CD14-positive monocyte (primary cell): ENCODE measurements at regions not wholly inside any gene's neighbourhood (a gene's known extent, or its start where the extent isn't known, plus 50 kb on each side); places are given as distances from the start of the nearest gene placed in this dataset.

ENCODE experiments used
- DNase-seq, 3 donors: peaks; one replicate each; pipeline ENCODE4 v3.0.0-alpha.2; 2011 to 2022
- H2AFZ ChIP-seq: 2 replicates; pipeline ENCODE4 v1.6.0; 2012; ENCODE audit warnings: mild to moderate bottlenecking, low read depth, low read length, inconsistent platforms; ENCODE audit not compliant: insufficient read depth, poor library complexity, severe bottlenecking
- H3K27ac ChIP-seq, 2 donors: 1 replicate in 1 of 2; 2 replicates in 1 of 2; pipeline ENCODE4 v1.5.1; 2012 to 2013; ENCODE audit warnings: low read length in 2 of 2, control low read depth in 1 of 2, inconsistent platforms in 1 of 2, low read depth in 1 of 2, mild to moderate bottlenecking in 1 of 2
- H3K27me3 ChIP-seq, 2 donors: one replicate each; pipeline versions ENCODE4 v1.6.0 to v1.6.1; 2011 to 2013; ENCODE audit warnings: low read length in 2 of 2; ENCODE audit not compliant: control insufficient read depth in 2 of 2, insufficient read depth in 2 of 2
- H3K36me3 ChIP-seq, 2 donors: replicated peaks in 1 of 2; 1 replicate in 1 of 2; 2 replicates in 1 of 2; pipeline versions ENCODE4 v1.5.1 to v1.6.1; 2012 to 2013; ENCODE audit warnings: low read length in 2 of 2, control low read depth in 1 of 2, inconsistent platforms in 1 of 2, mild to moderate bottlenecking in 1 of 2; ENCODE audit not compliant: insufficient read depth in 2 of 2, control insufficient read depth in 1 of 2
- H3K4me1 ChIP-seq, 2 donors: 1 replicate in 1 of 2; 2 replicates in 1 of 2; pipeline versions ENCODE4 v1.5.1 to v1.6.1; 2012 to 2013; ENCODE audit warnings: low read length in 2 of 2, control low read depth in 1 of 2, inconsistent platforms in 1 of 2, mild to moderate bottlenecking in 1 of 2, moderate library complexity in 1 of 2; ENCODE audit not compliant: insufficient read depth in 2 of 2, control insufficient read depth in 1 of 2
- H3K4me2 ChIP-seq: replicated peaks from 2 replicates; pipeline ENCODE3; 2012; ENCODE audit warnings: low read length, moderate library complexity, mild to moderate bottlenecking; ENCODE audit not compliant: poor library complexity, severe bottlenecking; ENCODE audit errors: extremely low read depth
- H3K4me3 ChIP-seq, 3 experiments: fragments of 200-600 bp in 1 of 3; sonication (generic) in 1 of 3; replicated peaks in 1 of 3; 1 replicate in 2 of 3; 2 replicates in 1 of 3; pipeline ENCODE4 v1.5.1; 2011 to 2013; ENCODE audit warnings: low read length in 3 of 3, mild to moderate bottlenecking in 3 of 3, control low read depth in 2 of 3, low read depth in 2 of 3, inconsistent platforms in 1 of 3, moderate library complexity in 1 of 3
- H3K79me2 ChIP-seq: 2 replicates; pipeline ENCODE4 v1.6.0; 2012; ENCODE audit warnings: mild to moderate bottlenecking, control low read depth, inconsistent platforms, low read length, moderate library complexity; ENCODE audit not compliant: insufficient read depth
- H3K9ac ChIP-seq: 2 replicates; pipeline ENCODE4 v1.6.0; 2017; ENCODE audit warnings: low read length, mild to moderate bottlenecking; ENCODE audit not compliant: insufficient read depth, poor library complexity, severe bottlenecking
- H3K9me3 ChIP-seq, 2 donors: replicated peaks in 1 of 2; 1 replicate in 1 of 2; 2 replicates in 1 of 2; pipeline versions ENCODE4 v1.5.1 to v1.6.1; 2012 to 2013; ENCODE audit warnings: low read length in 2 of 2, control low read depth in 1 of 2; ENCODE audit not compliant: control insufficient read depth in 1 of 2, insufficient read depth in 1 of 2
- H4K20me1 ChIP-seq: 2 replicates; pipeline ENCODE4 v1.6.0; 2012; ENCODE audit warnings: mild to moderate bottlenecking, low read length, control low read depth, moderate library complexity; ENCODE audit not compliant: insufficient read depth
- H3K27ac Mint-ChIP-seq, 7 donors: one replicate each; pipeline ENCODE4 v1.8.0; 2020; ENCODE audit warnings: mild to moderate bottlenecking in 7 of 7, mixed read lengths in 7 of 7, moderate library complexity in 6 of 7, inconsistent platforms in 2 of 7
- H3K27me3 Mint-ChIP-seq, 3 donors: one replicate each; pipeline ENCODE4 v1.8.0; 2021 to 2022; ENCODE audit warnings: low read depth in 3 of 3, mild to moderate bottlenecking in 3 of 3, mixed read lengths in 3 of 3, moderate library complexity in 3 of 3, inconsistent platforms in 1 of 3
- H3K36me3 Mint-ChIP-seq, 2 donors: one replicate each; pipeline ENCODE4 v1.8.0; 2020; ENCODE audit warnings: mixed read lengths in 2 of 2, inconsistent platforms in 1 of 2, mild to moderate bottlenecking in 1 of 2
- H3K4me1 Mint-ChIP-seq: one replicate; pipeline ENCODE4 v1.8.0; 2020; ENCODE audit warnings: mild to moderate bottlenecking, mixed read lengths
- H3K4me3 Mint-ChIP-seq, 2 donors: one replicate each; pipeline ENCODE4 v1.8.0; 2020; ENCODE audit warnings: mild to moderate bottlenecking in 2 of 2, mixed read lengths in 2 of 2, moderate library complexity in 1 of 2
- H3K9me3 Mint-ChIP-seq, 7 donors: one replicate each; pipeline ENCODE4 v1.8.0; 2020 to 2022; ENCODE audit warnings: mixed read lengths in 7 of 7, mild to moderate bottlenecking in 6 of 7, moderate library complexity in 6 of 7, inconsistent platforms in 2 of 7
- WGBS: methylation state at CpG from one replicate; pipeline ENCODE4 v1.1.5; 2013; ENCODE audit warnings: missing lambda C conversion rate; ENCODE audit not compliant: insufficient coverage; 5-methylcytosine and 5-hydroxymethylcytosine counted together
- intact Hi-C, 2 donors: fragments of 100-400 bp; cut with micrococcal nuclease; formaldehyde crosslinking; loops; one replicate each; pipeline versions ENCODE4 v1.15.0 to v1.15.1; 2023
- TF ChIP-seq, protein P1 (sequence below): fragments of 200-600 bp; IDR thresholded peaks from one replicate; pipeline ENCODE4 v1.8.0; 2022; ENCODE audit warnings: antibody characterized with exemption, mild to moderate bottlenecking

GRCh38 chr7:52365349-52365748 is 670.1 kb upstream of the POM121L12 start:
- no peak overlapping the region for H3K9ac ChIP-seq
- Mint-ChIP-seq H3K27me3 (peaks cover 0 to 2% (median 2%) of the 10 kb centered on the region in 3 donors), H3K4me3 (no peak overlapping the region), H3K9me3 (peaks cover 4 to 21% (median 13%) of the 10 kb centered on the region in 7 donors), H3K4me1 (no peaks in the 10 kb centered on the region), H3K27ac (no peak overlapping the region), H3K36me3 (no peaks in the 10 kb centered on the region)
- H3K9me3 ChIP-seq, result peaks cover 22 to 27% of the 10 kb centered on the region in 2 donors
- TF ChIP-seq, protein P1, sequence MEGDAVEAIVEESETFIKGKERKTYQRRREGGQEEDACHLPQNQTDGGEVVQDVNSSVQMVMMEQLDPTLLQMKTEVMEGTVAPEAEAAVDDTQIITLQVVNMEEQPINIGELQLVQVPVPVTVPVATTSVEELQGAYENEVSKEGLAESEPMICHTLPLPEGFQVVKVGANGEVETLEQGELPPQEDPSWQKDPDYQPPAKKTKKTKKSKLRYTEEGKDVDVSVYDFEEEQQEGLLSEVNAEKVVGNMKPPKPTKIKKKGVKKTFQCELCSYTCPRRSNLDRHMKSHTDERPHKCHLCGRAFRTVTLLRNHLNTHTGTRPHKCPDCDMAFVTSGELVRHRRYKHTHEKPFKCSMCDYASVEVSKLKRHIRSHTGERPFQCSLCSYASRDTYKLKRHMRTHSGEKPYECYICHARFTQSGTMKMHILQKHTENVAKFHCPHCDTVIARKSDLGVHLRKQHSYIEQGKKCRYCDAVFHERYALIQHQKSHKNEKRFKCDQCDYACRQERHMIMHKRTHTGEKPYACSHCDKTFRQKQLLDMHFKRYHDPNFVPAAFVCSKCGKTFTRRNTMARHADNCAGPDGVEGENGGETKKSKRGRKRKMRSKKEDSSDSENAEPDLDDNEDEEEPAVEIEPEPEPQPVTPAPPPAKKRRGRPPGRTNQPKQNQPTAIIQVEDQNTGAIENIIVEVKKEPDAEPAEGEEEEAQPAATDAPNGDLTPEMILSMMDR, result no peak
- no peaks in the 10 kb centered on the region for H3K36me3 ChIP-seq
- no peaks in the 10 kb centered on the region for H3K4me1 ChIP-seq
- H3K79me2 ChIP-seq, result no peaks in the 10 kb centered on the region
- no peaks in the 10 kb centered on the region for H4K20me1 ChIP-seq
- H3K4me2 ChIP-seq, result no peak overlapping the region
- intact Hi-C loops, result loop anchor here in 1 of 2 donors (10.0 kb wide), 1 partner anchor 59 kb away; no protein-coding TSS in a partner anchor
- no peaks in the 10 kb centered on the region for H3K27me3 ChIP-seq
- H3K27ac ChIP-seq, result no peak overlapping the region
- H3K4me3 ChIP-seq, result no peak overlapping the region
- no peak for DNase-seq
- no peak overlapping the region for H2AFZ ChIP-seq

DNA sequence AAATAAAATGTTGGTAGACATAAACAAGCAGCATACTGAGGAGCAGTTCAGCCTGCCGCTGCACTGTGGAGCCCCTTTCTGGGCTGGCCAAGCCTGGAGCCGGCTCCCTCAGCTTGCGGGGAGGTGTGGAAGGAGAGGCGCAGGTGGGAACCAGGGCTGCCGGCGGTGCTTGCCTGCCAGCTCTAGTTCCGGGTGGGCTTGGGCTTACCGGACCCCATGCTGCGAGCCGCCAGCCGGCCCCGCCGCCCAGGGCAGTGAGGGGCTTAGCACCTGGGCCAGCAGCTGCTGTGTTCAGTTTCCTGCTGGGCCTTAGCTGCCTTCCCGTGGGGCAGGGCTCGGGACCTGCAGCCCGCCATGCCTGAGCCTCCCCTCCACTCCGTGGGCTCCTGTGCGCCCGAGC is 672.9 kb upstream of the POM121L12 start:
- intact Hi-C loops, result loop anchor here in 1 of 2 donors (10.0 kb wide), 1 partner anchor 62 kb away; no protein-coding TSS in a partner anchor
- peaks cover 0 to 2% (median 2%) of the 10 kb centered on the region in 3 donors for H3K27me3 Mint-ChIP-seq
- no peak overlapping the region for H3K4me3 ChIP-seq
- no peak overlapping the region for H3K4me3 Mint-ChIP-seq
- H3K36me3 Mint-ChIP-seq, result no peaks in the 10 kb centered on the region
- no peak overlapping the region for H3K27ac ChIP-seq
- H3K9me3 Mint-ChIP-seq, result peaks cover 3 to 22% (median 16%) of the 10 kb centered on the region in 7 donors
- no peak overlapping the region for H3K27ac Mint-ChIP-seq
- DNase-seq, result no peak
- no peaks in the 10 kb centered on the region for H3K4me1 Mint-ChIP-seq
- H2AFZ ChIP-seq, result no peak overlapping the region
- no peak overlapping the region for H3K9ac ChIP-seq
- TF ChIP-seq, protein P1, result no peak
- no peaks in the 10 kb centered on the region for H3K36me3 ChIP-seq
- H3K9me3 ChIP-seq, result peaks cover 14 to 25% of the 10 kb centered on the region in 2 donors
- no peaks in the 10 kb centered on the region for H3K27me3 ChIP-seq
- H3K4me1 ChIP-seq, result no peaks in the 10 kb centered on the region
- H3K4me2 ChIP-seq, result no peak overlapping the region
- no peaks in the 10 kb centered on the region for H3K79me2 ChIP-seq
- 94% methylated on average over 19 of the region's 19 CpGs for WGBS
- no peaks in the 10 kb centered on the region for H4K20me1 ChIP-seq
